ENCODE measurements at regions not wholly inside any gene's neighbourhood (a gene's known extent, or its start where the extent isn't known, plus 50 kb on each side); places are given as distances from the start of the nearest gene placed in this dataset.

DNA sequence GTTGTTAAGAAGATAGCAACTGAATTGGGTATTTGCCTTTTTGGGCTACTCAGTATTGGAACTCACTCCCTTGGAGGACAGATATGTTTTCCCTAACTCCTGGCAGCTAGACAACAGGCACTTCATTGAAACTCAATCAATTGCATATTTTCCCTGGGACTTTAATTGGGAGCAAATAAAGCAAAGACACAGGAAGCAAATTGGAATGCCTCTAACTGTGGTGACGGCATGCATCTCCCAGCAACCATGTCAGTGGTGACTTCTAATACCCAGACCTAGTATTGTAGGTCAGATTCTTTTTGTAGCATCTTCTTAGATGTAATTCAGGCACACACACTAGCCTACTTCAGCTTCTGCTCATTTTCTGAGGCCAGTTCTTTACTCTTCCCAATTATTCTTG is 164.2 kb upstream of the SETBP1 start:
- intact Hi-C loops (cut with DNase I; ENCODE audit: low total_unique reads) = no loop called here
- H3K4me1 ChIP-seq = no peaks in the 10 kb centered on the region
- H3K9me3 ChIP-seq = no peaks in the 10 kb centered on the region
- TF ChIP-seq, protein P1, sequence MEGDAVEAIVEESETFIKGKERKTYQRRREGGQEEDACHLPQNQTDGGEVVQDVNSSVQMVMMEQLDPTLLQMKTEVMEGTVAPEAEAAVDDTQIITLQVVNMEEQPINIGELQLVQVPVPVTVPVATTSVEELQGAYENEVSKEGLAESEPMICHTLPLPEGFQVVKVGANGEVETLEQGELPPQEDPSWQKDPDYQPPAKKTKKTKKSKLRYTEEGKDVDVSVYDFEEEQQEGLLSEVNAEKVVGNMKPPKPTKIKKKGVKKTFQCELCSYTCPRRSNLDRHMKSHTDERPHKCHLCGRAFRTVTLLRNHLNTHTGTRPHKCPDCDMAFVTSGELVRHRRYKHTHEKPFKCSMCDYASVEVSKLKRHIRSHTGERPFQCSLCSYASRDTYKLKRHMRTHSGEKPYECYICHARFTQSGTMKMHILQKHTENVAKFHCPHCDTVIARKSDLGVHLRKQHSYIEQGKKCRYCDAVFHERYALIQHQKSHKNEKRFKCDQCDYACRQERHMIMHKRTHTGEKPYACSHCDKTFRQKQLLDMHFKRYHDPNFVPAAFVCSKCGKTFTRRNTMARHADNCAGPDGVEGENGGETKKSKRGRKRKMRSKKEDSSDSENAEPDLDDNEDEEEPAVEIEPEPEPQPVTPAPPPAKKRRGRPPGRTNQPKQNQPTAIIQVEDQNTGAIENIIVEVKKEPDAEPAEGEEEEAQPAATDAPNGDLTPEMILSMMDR (IDR thresholded peaks at IDR 0.05 in 4 of 5, conservative IDR thresholded peaks at IDR 0.05 in 1 of 5) = no peak
- no peak for TF ChIP-seq POLR2A (IDR thresholded peaks at IDR 0.05)
- no peaks in the 10 kb centered on the region for H3K27me3 ChIP-seq
- H3K36me3 ChIP-seq = no peaks in the 10 kb centered on the region
- no peak for ATAC-seq
- H3K4me3 ChIP-seq = no peak overlapping the region
- in situ Hi-C loops (cut with MboI; ENCODE audit: low sequenced_read_pairs in 4 of 4) = no loop called here
- H3K27ac ChIP-seq = no peak overlapping the region
- DNase-seq = no peak

DNA sequence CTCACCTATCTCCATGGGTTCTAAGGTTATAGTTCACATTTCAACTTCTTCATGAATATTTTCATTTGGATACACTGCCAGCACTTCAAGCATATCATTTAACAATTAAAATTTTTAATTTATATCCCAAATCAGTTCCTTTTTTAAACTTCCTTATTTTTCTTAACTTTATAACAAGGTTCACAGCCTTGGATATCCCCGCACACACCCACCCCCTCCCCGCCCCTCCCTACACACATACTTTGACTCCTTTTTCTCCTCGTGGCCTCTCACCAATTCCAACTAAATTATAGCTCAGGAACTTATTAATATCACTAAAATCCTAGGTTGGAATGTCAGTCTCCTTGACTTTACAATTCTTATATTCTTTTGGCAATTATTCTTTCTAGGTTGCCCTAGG is 163.6 kb upstream of the SETBP1 start:
- Histone ChIP-seq H3K4me1 (no peaks in the 10 kb centered on the region), H3K36me3 (no peaks in the 10 kb centered on the region), H3K27me3 (no peaks in the 10 kb centered on the region), H3K4me3 (no peak overlapping the region), H3K9me3 (no peaks in the 10 kb centered on the region), H3K27ac (no peak overlapping the region)
- no peak for TF ChIP-seq POLR2A (IDR thresholded peaks at IDR 0.05)
- DNase-seq = no peak
- intact Hi-C loops (cut with DNase I; ENCODE audit: low total_unique reads) = no loop called here
- in situ Hi-C loops (cut with MboI; ENCODE audit: low sequenced_read_pairs in 4 of 4) = no loop called here
- no peak for ATAC-seq

DNA sequence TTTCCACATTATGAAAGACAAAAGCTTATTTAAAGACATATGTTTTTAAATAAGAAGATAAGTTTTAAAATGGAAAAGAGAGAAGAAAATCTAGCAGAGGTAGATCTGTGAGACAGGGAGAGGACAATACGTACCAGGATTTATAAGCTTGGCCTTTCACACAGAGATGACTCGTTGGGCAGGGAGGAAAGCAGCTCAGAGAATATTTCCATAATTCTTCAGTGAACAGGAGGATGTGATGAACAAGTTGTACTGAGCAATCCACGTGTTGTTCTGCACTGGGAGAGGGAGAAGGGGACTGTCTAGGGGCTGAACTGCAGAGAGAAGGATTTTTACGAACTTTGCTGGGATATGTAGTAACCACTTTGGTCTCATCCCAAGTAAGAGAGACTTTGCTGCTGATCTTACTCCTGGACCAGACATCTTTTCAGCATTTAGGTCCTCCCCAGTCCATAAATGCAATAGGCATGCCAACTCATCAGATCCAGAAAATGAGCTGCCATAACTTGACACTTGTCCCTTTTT is 162.5 kb upstream of the SETBP1 start:
- Histone ChIP-seq H3K36me3 (no peaks in the 10 kb centered on the region), H3K27me3 (no peaks in the 10 kb centered on the region), H3K27ac (no peak overlapping the region), H3K9me3 (no peaks in the 10 kb centered on the region), H3K4me1 (no peaks in the 10 kb centered on the region), H3K4me3 (no peak overlapping the region)
- TF ChIP-seq, protein P1 (IDR thresholded peaks at IDR 0.05 in 4 of 5, conservative IDR thresholded peaks at IDR 0.05 in 1 of 5) = no peak
- no peak for TF ChIP-seq POLR2A (IDR thresholded peaks at IDR 0.05)
- in situ Hi-C loops (cut with MboI; ENCODE audit: low sequenced_read_pairs in 4 of 4) (no loop called here), intact Hi-C loops (cut with DNase I; ENCODE audit: low total_unique reads) (no loop called here)
- DNase-seq = no peak
- ATAC-seq = no peak

DNA sequence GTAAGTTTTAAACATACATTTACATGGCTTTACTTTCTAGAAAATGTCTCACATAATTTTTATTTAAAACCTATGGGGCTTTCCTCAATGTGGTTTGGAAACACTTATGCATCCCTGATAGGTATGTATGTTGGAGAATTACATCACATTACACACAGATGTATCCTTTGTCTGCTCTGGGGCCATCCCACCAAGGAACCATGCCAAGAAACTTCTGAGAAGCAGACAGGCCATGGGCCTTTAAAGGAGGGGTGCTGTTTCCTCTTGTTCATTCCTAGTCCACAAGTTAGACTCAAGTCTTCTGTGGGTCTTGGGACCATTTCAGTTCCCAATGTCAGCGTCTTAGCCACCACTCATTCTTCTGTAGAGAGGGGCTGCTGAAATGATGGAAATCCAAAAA is 162.0 kb upstream of the SETBP1 start:
- ATAC-seq (no peak), DNase-seq (no peak)
- Histone ChIP-seq H3K27ac (no peak overlapping the region), H3K9me3 (no peaks in the 10 kb centered on the region), H3K36me3 (no peaks in the 10 kb centered on the region), H3K4me3 (no peak overlapping the region), H3K4me1 (no peaks in the 10 kb centered on the region), H3K27me3 (no peaks in the 10 kb centered on the region)
- intact Hi-C loops (cut with DNase I; ENCODE audit: low total_unique reads) (no loop called here), in situ Hi-C loops (cut with MboI; ENCODE audit: low sequenced_read_pairs in 4 of 4) (no loop called here)
- TF ChIP-seq, protein P1 (IDR thresholded peaks at IDR 0.05 in 4 of 5, conservative IDR thresholded peaks at IDR 0.05 in 1 of 5) = no peak
- TF ChIP-seq POLR2A (IDR thresholded peaks at IDR 0.05) = no peak

GRCh38 chr18:44520981-44521667 is 159.6 kb upstream of the SETBP1 start:
- in situ Hi-C loops (cut with MboI; ENCODE audit: low sequenced_read_pairs in 4 of 4) (no loop called here), intact Hi-C loops (cut with DNase I; ENCODE audit: low total_unique reads) (no loop called here)
- no peak for TF ChIP-seq POLR2A (IDR thresholded peaks at IDR 0.05)
- TF ChIP-seq, protein P1 (IDR thresholded peaks at IDR 0.05 in 4 of 5, conservative IDR thresholded peaks at IDR 0.05 in 1 of 5) = no peak
- DNase-seq (no peak), ATAC-seq (no peak)
- H3K36me3 ChIP-seq = no peaks in the 10 kb centered on the region
- no peaks in the 10 kb centered on the region for H3K27me3 ChIP-seq
- no peak overlapping the region for H3K27ac ChIP-seq
- no peak overlapping the region for H3K4me3 ChIP-seq
- no peaks in the 10 kb centered on the region for H3K4me1 ChIP-seq
- H3K9me3 ChIP-seq = no peaks in the 10 kb centered on the region
